PC-3 (cell line): ENCODE measurements at regions not wholly inside any gene's neighbourhood (a gene's known extent, or its start where the extent isn't known, plus 50 kb on each side); places are given as distances from the start of the nearest gene placed in this dataset.

Experiments
- ATAC-seq: fragments of 200-7000 bp; cut with Tn5 transposase; 2 replicates; pipeline ENCODE4 v1.9.1; 2020; ENCODE audit warnings: mild to moderate bottlenecking, moderate library complexity
- BruUV-seq: library from RNA; stranded (reverse); fragments of 400-500 nt; replicated peaks from 2 replicates; lab custom pipeline; 2021; lab: Mats Ljungman, UMichigan
- CTCF ChIA-PET: fragments of 300-600 bp; sonication (Branson Sonifier 250); formaldehyde crosslinking; loops from one replicate; lab custom pipeline; 2022; ENCODE audit warnings: antibody characterized with exemption; lab: Charles Lee
- POLR2A ChIA-PET: fragments of 300-600 bp; sonication (Branson Sonifier 250); formaldehyde crosslinking; loops from one replicate; lab custom pipeline; 2022; ENCODE audit warnings: antibody characterized with exemption; ENCODE audit not compliant: unreplicated experiment; lab: Charles Lee
- DNase-seq: peaks from one replicate; pipeline ENCODE4 v3.0.0-alpha.2; 2015
- H2AFZ ChIP-seq: fragments of 300-600 bp; sonication (generic); 2 replicates; pipeline ENCODE4 v1.6.0; 2016; ENCODE audit warnings: antibody characterized with exemption, low read length
- H3F3A ChIP-seq: fragments of 300-600 bp; sonication (generic); one replicate; pipeline ENCODE4 v1.6.0; 2017; ENCODE audit warnings: antibody characterized with exemption, low read length, control low read depth, mild to moderate bottlenecking; ENCODE audit not compliant: unreplicated experiment
- H3K27ac ChIP-seq: fragments of 300-600 bp; sonication (generic); 2 replicates; pipeline ENCODE4 v1.5.1; 2016; ENCODE audit warnings: mild to moderate bottlenecking, low read length
- H3K27me3 ChIP-seq: fragments of 300-600 bp; sonication (generic); 2 replicates; pipeline ENCODE4 v1.6.1; 2016; ENCODE audit warnings: low read length, mixed read lengths
- H3K36me3 ChIP-seq: fragments of 300-600 bp; sonication (generic); 2 replicates; pipeline ENCODE4 v1.6.1; 2016; ENCODE audit warnings: low read depth, mixed run types, low read length, mixed read lengths
- H3K4me1 ChIP-seq: fragments of 300-600 bp; sonication (generic); 2 replicates; pipeline ENCODE4 v1.5.1; 2016; ENCODE audit warnings: low read length; ENCODE audit not compliant: insufficient read depth
- H3K4me2 ChIP-seq: fragments of 300-600 bp; sonication (generic); 2 replicates; pipeline ENCODE4 v1.6.0; 2016; ENCODE audit warnings: low read length
- H3K4me3 ChIP-seq: fragments of 300-600 bp; sonication (generic); 2 replicates; pipeline ENCODE4 v1.5.1; 2016; ENCODE audit warnings: mild to moderate bottlenecking, low read length, mixed read lengths
- H3K79me2 ChIP-seq: fragments of 300-600 bp; sonication (generic); 2 replicates; pipeline ENCODE4 v1.6.1; 2017; ENCODE audit warnings: low read length, mixed read lengths
- H3K9ac ChIP-seq: fragments of 300-600 bp; sonication (generic); 2 replicates; pipeline ENCODE4 v1.6.0; 2016; ENCODE audit warnings: mild to moderate bottlenecking, low read length
- H3K9me2 ChIP-seq: fragments of 300-600 bp; sonication (generic); replicated peaks from 2 replicates; pipeline ENCODE4 v1.6.1; 2016; ENCODE audit warnings: mixed run types, low read length, mixed read lengths
- H3K9me3 ChIP-seq: fragments of 300-600 bp; sonication (generic); 2 replicates; pipeline ENCODE4 v1.6.1; 2016; ENCODE audit warnings: low read length, mixed read lengths
- H4K20me1 ChIP-seq: fragments of 300-600 bp; sonication (generic); 2 replicates; pipeline ENCODE4 v1.6.1; 2016; ENCODE audit warnings: low read length, mixed read lengths
- EZH2 ChIP-seq: fragments of 300-600 bp; sonication (generic); IDR thresholded peaks from one replicate; pipeline ENCODE4 v1.6.1; 2017; ENCODE audit warnings: antibody characterized with exemption, mild to moderate bottlenecking, low read length; ENCODE audit not compliant: unreplicated experiment
- EZH2phosphoT487 ChIP-seq: fragments of 300-600 bp; sonication (generic); IDR thresholded peaks from 2 replicates; pipeline ENCODE4 v1.6.1; 2018; ENCODE audit warnings: mild to moderate bottlenecking, antibody characterized with exemption, low read length, borderline replicate concordance
- intact Hi-C: fragments of 100-400 bp; cut with micrococcal nuclease; formaldehyde crosslinking; loops from 2 replicates; pipeline ENCODE4 v1.9.0; 2023
- TF ChIP-seq, protein P1 (sequence below): fragments of 300-600 bp; sonication (generic); conservative IDR thresholded peaks from 2 replicates; pipeline ENCODE4 v1.5.1; 2017; ENCODE audit warnings: antibody characterized with exemption, low read depth, mild to moderate bottlenecking, low read length

DNA sequence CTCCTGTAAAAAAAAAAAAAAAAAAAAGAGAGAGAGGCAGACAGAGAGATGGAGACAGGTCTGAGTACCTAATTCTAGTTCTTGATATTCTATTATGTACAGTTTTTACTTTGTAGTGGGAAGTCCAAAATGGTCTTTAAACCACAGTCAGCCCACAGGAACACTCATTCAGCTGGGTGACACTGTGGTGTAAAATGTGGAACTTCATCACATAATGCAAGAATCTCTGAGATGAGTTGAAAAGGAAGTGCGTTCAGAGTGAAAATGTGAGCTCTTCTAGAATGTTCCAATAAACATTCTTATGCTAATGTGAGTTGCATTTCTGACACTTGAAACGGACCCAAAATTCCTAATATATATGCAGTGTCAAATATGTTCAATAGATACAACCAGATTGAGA lies 972.1 kb downstream of the CDH11 start:
- POLR2A ChIA-PET, result no interaction called here
- CTCF ChIA-PET, result no interaction called here
- no peaks in the 10 kb centered on the region for H3F3A ChIP-seq
- H3K79me2 ChIP-seq, result no peaks in the 10 kb centered on the region
- peak overlapping the region; percentile 41 for H3K4me2 ChIP-seq
- H3K4me1 ChIP-seq, result peaks cover 29% of the 10 kb centered on the region
- ATAC-seq (no peak), DNase-seq (no peak)
- no TSS peak for BruUV-seq
- H3K4me3 ChIP-seq, result no peak overlapping the region
- H3K36me3 ChIP-seq, result no peaks in the 10 kb centered on the region
- intact Hi-C loops, result loop anchor here (1.0 to 10.0 kb wide), 3 partner anchors 12 to 295 kb away; no protein-coding TSS in a partner anchor
- no peaks in the 10 kb centered on the region for H3K9me3 ChIP-seq
- no peak overlapping the region for H3K27ac ChIP-seq
- H4K20me1 ChIP-seq, result no peaks in the 10 kb centered on the region
- TF ChIP-seq EZH2, result no peak
- TF ChIP-seq EZH2phosphoT487, result no peak
- TF ChIP-seq, protein P1, sequence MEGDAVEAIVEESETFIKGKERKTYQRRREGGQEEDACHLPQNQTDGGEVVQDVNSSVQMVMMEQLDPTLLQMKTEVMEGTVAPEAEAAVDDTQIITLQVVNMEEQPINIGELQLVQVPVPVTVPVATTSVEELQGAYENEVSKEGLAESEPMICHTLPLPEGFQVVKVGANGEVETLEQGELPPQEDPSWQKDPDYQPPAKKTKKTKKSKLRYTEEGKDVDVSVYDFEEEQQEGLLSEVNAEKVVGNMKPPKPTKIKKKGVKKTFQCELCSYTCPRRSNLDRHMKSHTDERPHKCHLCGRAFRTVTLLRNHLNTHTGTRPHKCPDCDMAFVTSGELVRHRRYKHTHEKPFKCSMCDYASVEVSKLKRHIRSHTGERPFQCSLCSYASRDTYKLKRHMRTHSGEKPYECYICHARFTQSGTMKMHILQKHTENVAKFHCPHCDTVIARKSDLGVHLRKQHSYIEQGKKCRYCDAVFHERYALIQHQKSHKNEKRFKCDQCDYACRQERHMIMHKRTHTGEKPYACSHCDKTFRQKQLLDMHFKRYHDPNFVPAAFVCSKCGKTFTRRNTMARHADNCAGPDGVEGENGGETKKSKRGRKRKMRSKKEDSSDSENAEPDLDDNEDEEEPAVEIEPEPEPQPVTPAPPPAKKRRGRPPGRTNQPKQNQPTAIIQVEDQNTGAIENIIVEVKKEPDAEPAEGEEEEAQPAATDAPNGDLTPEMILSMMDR, result no peak
- H3K27me3 ChIP-seq, result no peaks in the 10 kb centered on the region
- no peak overlapping the region for H3K9ac ChIP-seq
- no peak overlapping the region for H2AFZ ChIP-seq
- H3K9me2 ChIP-seq, result no peaks in the 10 kb centered on the region

DNA sequence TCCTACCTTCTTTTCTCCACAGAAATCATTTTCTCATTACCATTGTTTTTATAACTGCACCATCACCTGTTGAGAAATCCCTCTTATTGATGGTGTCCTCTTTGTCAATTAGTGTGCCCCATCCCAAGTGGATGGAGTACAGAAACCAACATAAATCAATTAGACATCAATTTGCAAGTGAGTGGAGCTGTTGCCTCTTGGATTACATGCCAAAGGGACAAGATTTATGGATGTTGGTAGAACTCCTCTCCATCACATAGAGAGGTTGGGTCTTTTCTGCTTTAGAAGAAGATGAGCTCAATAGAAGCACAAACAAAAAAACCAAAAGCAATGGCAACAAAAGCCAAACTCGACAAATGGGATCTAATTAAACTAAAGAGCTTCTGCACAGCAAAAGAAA lies 973.5 kb downstream of the CDH11 start:
- TF ChIP-seq EZH2phosphoT487 (no peak), EZH2 (no peak)
- TF ChIP-seq, protein P1, result no peak
- Histone ChIP-seq H3K4me3 (no peak overlapping the region), H3K79me2 (no peaks in the 10 kb centered on the region), H3K4me2 (no peak overlapping the region), H3K9me2 (no peaks in the 10 kb centered on the region), H3K27me3 (no peaks in the 10 kb centered on the region), H3K4me1 (peaks cover 25% of the 10 kb centered on the region), H4K20me1 (no peaks in the 10 kb centered on the region), H3K36me3 (no peaks in the 10 kb centered on the region), H3K9ac (no peak overlapping the region), H3K9me3 (no peaks in the 10 kb centered on the region), H3K27ac (no peak overlapping the region), H3F3A (no peaks in the 10 kb centered on the region), H2AFZ (no peak overlapping the region)
- BruUV-seq, result no TSS peak
- intact Hi-C loops, result no loop called here
- POLR2A ChIA-PET, result interaction anchor here (0.6 kb wide), 1 partner anchor 130 kb away, joined by 4 read pairs; no protein-coding TSS in a partner anchor
- DNase-seq (no peak), ATAC-seq (no peak)
- CTCF ChIA-PET, result no interaction called here

DNA sequence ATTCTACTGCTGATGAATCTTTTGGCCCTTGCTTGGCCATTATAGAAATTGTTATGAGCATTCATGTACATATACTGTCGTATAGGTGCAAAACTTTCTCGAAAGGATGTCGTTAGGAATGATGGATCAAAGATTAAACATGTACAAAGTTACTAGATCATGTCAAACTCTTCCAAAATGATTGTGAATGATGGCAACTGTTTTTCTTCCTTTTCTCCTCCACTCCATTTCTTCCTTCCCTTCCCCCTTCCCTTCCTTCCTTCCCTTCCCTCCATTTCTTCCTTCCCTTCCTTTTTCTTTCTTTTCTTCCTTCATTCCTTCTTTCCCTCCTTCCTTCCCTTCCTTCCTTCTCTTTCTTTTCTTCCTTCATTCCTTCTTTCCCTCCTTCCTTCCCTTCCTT lies 973.9 kb downstream of the CDH11 start:
- DNase-seq (no peak), ATAC-seq (no peak)
- Histone ChIP-seq H3F3A (no peaks in the 10 kb centered on the region), H2AFZ (no peak overlapping the region), H3K4me1 (peaks cover 21% of the 10 kb centered on the region), H3K79me2 (no peaks in the 10 kb centered on the region), H3K9ac (no peak overlapping the region), H3K27me3 (no peaks in the 10 kb centered on the region), H3K9me3 (no peaks in the 10 kb centered on the region), H4K20me1 (no peaks in the 10 kb centered on the region), H3K27ac (no peak overlapping the region), H3K4me3 (no peak overlapping the region), H3K4me2 (no peak overlapping the region), H3K9me2 (no peaks in the 10 kb centered on the region), H3K36me3 (no peaks in the 10 kb centered on the region)
- intact Hi-C loops, result no loop called here
- ChIA-PET CTCF (no interaction called here), POLR2A (no interaction called here)
- no TSS peak for BruUV-seq
- TF ChIP-seq EZH2 (no peak), EZH2phosphoT487 (no peak)
- TF ChIP-seq, protein P1, result no peak
